Natural killer cell (primary cell): ENCODE measurements at regions not wholly inside any gene's neighbourhood (a gene's known extent, or its start where the extent isn't known, plus 50 kb on each side); places are given as distances from the start of the nearest gene placed in this dataset.

Experiments used
- ATAC-seq, 3 donors: fragments of 150-1000 bp in 2 of 3; fragments of 200-7000 bp in 1 of 3; cut with Tn5 transposase; 1 replicate in 1 of 3; 2 replicates in 2 of 3; pipeline ENCODE4 v1.10.0; 2021; ENCODE audit warnings: mild to moderate bottlenecking in 2 of 3, moderate library complexity in 2 of 3
- DNase-seq, 2 donors: peaks; one replicate each; pipeline versions ENCODE4 v3.0.0 to v3.0.0-alpha.2; 2013 to 2021; ENCODE audit warnings: mixed read lengths in 1 of 2
- H3K27ac ChIP-seq: one replicate; pipeline ENCODE4 v1.5.1; 2013; ENCODE audit warnings: mild to moderate bottlenecking, low read length
- H3K27me3 ChIP-seq: one replicate; pipeline ENCODE4 v1.6.1; 2013; ENCODE audit warnings: low read length; ENCODE audit not compliant: control insufficient read depth, insufficient read depth
- H3K36me3 ChIP-seq: one replicate; pipeline ENCODE4 v1.6.1; 2013; ENCODE audit warnings: low read length; ENCODE audit not compliant: control insufficient read depth, insufficient read depth
- H3K4me1 ChIP-seq: one replicate; pipeline ENCODE4 v1.6.1; 2013; ENCODE audit warnings: low read length; ENCODE audit not compliant: control insufficient read depth, insufficient read depth
- H3K4me3 ChIP-seq: one replicate; pipeline ENCODE4 v1.5.1; 2013; ENCODE audit warnings: low read length
- H3K9me3 ChIP-seq: one replicate; pipeline ENCODE4 v1.6.1; 2013; ENCODE audit warnings: low read length; ENCODE audit not compliant: control insufficient read depth, insufficient read depth
- H3K27ac Mint-ChIP-seq, 2 donors: one replicate each; pipeline ENCODE4 v1.8.0; 2022; ENCODE audit warnings: mild to moderate bottlenecking in 2 of 2, mixed read lengths in 2 of 2, moderate library complexity in 1 of 2
- H3K27me3 Mint-ChIP-seq, 2 donors: one replicate each; pipeline ENCODE4 v1.8.0; 2022; ENCODE audit warnings: low read depth in 2 of 2, mixed read lengths in 2 of 2
- H3K36me3 Mint-ChIP-seq: one replicate; pipeline ENCODE4 v1.8.0; 2022; ENCODE audit warnings: mixed read lengths
- H3K4me1 Mint-ChIP-seq, 2 donors: one replicate each; pipeline ENCODE4 v1.8.0; 2022; ENCODE audit warnings: mixed read lengths in 2 of 2
- H3K4me3 Mint-ChIP-seq: one replicate; pipeline ENCODE4 v1.8.0; 2022; ENCODE audit warnings: mild to moderate bottlenecking, moderate library complexity, mixed read lengths
- H3K9me3 Mint-ChIP-seq, 2 donors: one replicate each; pipeline ENCODE4 v1.8.0; 2022; ENCODE audit warnings: mixed read lengths in 2 of 2
- WGBS: methylation state at CpG from one replicate; pipeline ENCODE4 v1.1.7; 2013; ENCODE audit warnings: missing lambda C conversion rate; ENCODE audit not compliant: insufficient coverage; 5-methylcytosine and 5-hydroxymethylcytosine counted together
- intact Hi-C: fragments of 100-400 bp; cut with micrococcal nuclease; formaldehyde crosslinking; loops from one replicate; pipeline ENCODE4 v1.14.2; 2022
- TF ChIP-seq, protein P1 (sequence below): fragments of 200-600 bp; IDR thresholded peaks from one replicate; pipeline ENCODE4 v1.8.0; 2022; ENCODE audit warnings: antibody characterized with exemption

DNA sequence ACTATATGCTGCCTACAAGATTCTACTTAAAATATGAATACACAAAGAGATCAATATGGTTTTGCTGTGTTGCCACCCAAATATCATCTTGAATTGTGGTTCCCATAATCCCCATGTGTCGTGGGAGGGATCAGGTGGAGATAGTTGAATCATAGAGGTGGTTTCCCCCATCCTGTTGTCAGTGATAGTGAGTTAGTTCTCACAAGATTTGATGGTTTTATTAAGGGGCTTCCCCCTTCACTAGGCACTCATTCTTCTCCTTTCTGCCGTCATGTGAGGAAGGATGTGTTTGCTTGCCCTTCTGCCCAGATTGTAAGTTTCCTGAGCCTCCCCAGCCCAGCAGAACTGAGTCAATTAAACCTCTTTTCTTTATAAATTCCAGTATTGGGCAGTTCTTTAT is 654.4 kb upstream of the NR5A2 start:
- H3K4me1 Mint-ChIP-seq: no peaks in the 10 kb centered on the region
- Histone ChIP-seq H3K27ac (no peak overlapping the region), H3K4me3 (no peak overlapping the region), H3K4me1 (no peaks in the 10 kb centered on the region), H3K27me3 (no peaks in the 10 kb centered on the region), H3K36me3 (no peaks in the 10 kb centered on the region), H3K9me3 (no peaks in the 10 kb centered on the region)
- peaks cover 3% of the 10 kb centered on the region in 2 donors for H3K9me3 Mint-ChIP-seq
- TF ChIP-seq, protein P1, sequence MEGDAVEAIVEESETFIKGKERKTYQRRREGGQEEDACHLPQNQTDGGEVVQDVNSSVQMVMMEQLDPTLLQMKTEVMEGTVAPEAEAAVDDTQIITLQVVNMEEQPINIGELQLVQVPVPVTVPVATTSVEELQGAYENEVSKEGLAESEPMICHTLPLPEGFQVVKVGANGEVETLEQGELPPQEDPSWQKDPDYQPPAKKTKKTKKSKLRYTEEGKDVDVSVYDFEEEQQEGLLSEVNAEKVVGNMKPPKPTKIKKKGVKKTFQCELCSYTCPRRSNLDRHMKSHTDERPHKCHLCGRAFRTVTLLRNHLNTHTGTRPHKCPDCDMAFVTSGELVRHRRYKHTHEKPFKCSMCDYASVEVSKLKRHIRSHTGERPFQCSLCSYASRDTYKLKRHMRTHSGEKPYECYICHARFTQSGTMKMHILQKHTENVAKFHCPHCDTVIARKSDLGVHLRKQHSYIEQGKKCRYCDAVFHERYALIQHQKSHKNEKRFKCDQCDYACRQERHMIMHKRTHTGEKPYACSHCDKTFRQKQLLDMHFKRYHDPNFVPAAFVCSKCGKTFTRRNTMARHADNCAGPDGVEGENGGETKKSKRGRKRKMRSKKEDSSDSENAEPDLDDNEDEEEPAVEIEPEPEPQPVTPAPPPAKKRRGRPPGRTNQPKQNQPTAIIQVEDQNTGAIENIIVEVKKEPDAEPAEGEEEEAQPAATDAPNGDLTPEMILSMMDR: no peak
- ATAC-seq (no peak), DNase-seq (no peak)
- no peak overlapping the region for H3K4me3 Mint-ChIP-seq
- WGBS: 53% methylated on average over 2 of the region's 2 CpGs
- intact Hi-C loops: no loop called here
- no peak overlapping the region for H3K27ac Mint-ChIP-seq
- H3K36me3 Mint-ChIP-seq: peaks cover 8% of the 10 kb centered on the region
- H3K27me3 Mint-ChIP-seq: peaks cover 0 to 2% of the 10 kb centered on the region in 2 donors

DNA sequence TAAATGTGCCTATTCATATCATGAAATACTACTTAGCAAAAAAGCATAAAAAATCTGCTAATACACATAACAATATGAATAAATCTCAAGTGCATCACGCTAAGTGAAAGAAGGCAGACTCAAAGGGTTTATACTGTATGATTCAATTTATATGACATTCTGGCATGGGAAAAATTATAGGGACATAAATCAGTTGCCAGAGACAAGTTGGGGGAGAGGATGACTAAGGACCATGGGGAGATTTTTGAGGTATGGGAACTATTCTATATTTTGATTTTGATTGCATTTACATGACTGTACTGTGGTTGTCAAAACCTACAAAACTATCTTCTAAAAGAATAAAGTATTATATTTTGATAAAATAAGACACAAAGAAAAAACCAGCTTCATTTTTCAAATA is 650.3 kb upstream of the NR5A2 start:
- H3K27ac Mint-ChIP-seq: no peak overlapping the region
- H3K36me3 ChIP-seq: no peaks in the 10 kb centered on the region
- 86% methylated on average over 1 of the region's 1 CpG for WGBS
- no peak overlapping the region for H3K4me3 Mint-ChIP-seq
- H3K4me1 ChIP-seq: no peaks in the 10 kb centered on the region
- H3K27me3 Mint-ChIP-seq: peaks cover 0 to 2% of the 10 kb centered on the region in 2 donors
- no peak overlapping the region for H3K4me3 ChIP-seq
- no peaks in the 10 kb centered on the region for H3K9me3 ChIP-seq
- no peak overlapping the region for H3K27ac ChIP-seq
- TF ChIP-seq, protein P1: no peak
- H3K9me3 Mint-ChIP-seq: no peaks in the 10 kb centered on the region
- no peaks in the 10 kb centered on the region for H3K27me3 ChIP-seq
- intact Hi-C loops: no loop called here
- H3K36me3 Mint-ChIP-seq: peaks cover 8% of the 10 kb centered on the region
- ATAC-seq: no peak
- H3K4me1 Mint-ChIP-seq: no peaks in the 10 kb centered on the region
- DNase-seq: no peak

DNA sequence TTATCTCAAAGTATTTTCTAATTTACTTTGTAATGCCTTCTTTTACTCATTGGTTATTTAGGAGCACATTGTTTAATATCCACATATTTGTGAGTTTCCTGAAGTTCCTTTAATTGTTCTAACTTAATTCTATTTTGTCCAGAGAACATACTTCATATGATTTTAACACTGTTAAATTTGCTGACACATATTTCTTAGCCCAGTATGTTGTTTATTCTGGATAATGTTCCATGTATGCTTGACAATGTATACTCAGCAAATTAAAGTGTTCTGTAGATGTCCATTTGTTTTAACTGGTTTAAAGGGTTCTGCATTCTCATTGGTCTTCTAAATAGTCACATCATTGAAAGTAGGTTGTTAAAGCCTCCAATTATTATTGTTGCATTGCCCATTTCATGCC is 643.7 kb upstream of the NR5A2 start:
- no peak for ATAC-seq
- H3K27me3 ChIP-seq: peaks cover 2% of the 10 kb centered on the region
- intact Hi-C loops: no loop called here
- no peaks in the 10 kb centered on the region for H3K9me3 ChIP-seq
- DNase-seq: no peak
- H3K27me3 Mint-ChIP-seq: peaks cover 2 to 6% of the 10 kb centered on the region in 2 donors
- no peak overlapping the region for H3K27ac ChIP-seq
- H3K36me3 ChIP-seq: no peaks in the 10 kb centered on the region
- no peak overlapping the region for H3K27ac Mint-ChIP-seq
- no peaks in the 10 kb centered on the region for H3K4me1 ChIP-seq
- H3K9me3 Mint-ChIP-seq: no peaks in the 10 kb centered on the region
- no peaks in the 10 kb centered on the region for H3K4me1 Mint-ChIP-seq
- TF ChIP-seq, protein P1: no peak
- no peak overlapping the region for H3K4me3 ChIP-seq
- H3K36me3 Mint-ChIP-seq: no peaks in the 10 kb centered on the region
- no peak overlapping the region for H3K4me3 Mint-ChIP-seq

GRCh38 chr1:199394856-199395255 is 632.7 kb upstream of the NR5A2 start:
- intact Hi-C loops: no loop called here
- Mint-ChIP-seq H3K36me3 (no peaks in the 10 kb centered on the region), H3K27ac (no peak overlapping the region), H3K4me3 (no peak overlapping the region), H3K27me3 (peaks cover 0 to 6% of the 10 kb centered on the region in 2 donors), H3K9me3 (peaks cover 0 to 1% of the 10 kb centered on the region in 2 donors), H3K4me1 (peaks cover 3% of the 10 kb centered on the region in 2 donors)
- Histone ChIP-seq H3K27ac (no peak overlapping the region), H3K9me3 (no peaks in the 10 kb centered on the region), H3K27me3 (no peaks in the 10 kb centered on the region), H3K36me3 (no peaks in the 10 kb centered on the region), H3K4me1 (no peaks in the 10 kb centered on the region), H3K4me3 (no peak overlapping the region)
- DNase-seq: no peak
- WGBS: 88% methylated on average over 2 of the region's 3 CpGs
- TF ChIP-seq, protein P1: no peak
- no peak for ATAC-seq
